ENCODE measurements at regions not wholly inside any gene's neighbourhood (a gene's known extent, or its start where the extent isn't known, plus 50 kb on each side); places are given as distances from the start of the nearest gene placed in this dataset.

GRCh38 chr18:56389190-56389589, 249.2 kb downstream of the TXNL1 start:
- in situ Hi-C loops (cut with HindIII; ENCODE audit: low pct_unique_long_range_greater_than_20kb, low sequenced_read_pairs) = no loop called here
- DNase-seq (ENCODE audit: low read depth, low spot score) (no peak), ATAC-seq (no peak)
- Histone ChIP-seq H3K36me3 (ENCODE audit: control insufficient read depth, insufficient read depth, low read length) (no peaks in the 10 kb centered on the region), H3K4me1 (ENCODE audit: control insufficient read depth, insufficient read depth, low read length) (no peaks in the 10 kb centered on the region), H3K27me3 (ENCODE audit: control insufficient read depth, insufficient read depth, low read length) (no peaks in the 10 kb centered on the region), H3K4me3 (ENCODE audit: low read depth in 2 of 2, low read length in 2 of 2) (no peak overlapping the region), H3K9me3 (ENCODE audit: control insufficient read depth, insufficient read depth, low read depth, low read length) (no peaks in the 10 kb centered on the region), H3K27ac (ENCODE audit: low read length) (no peak overlapping the region)
- BruUV-seq (replicated peaks) = no TSS peak
- TF ChIP-seq REST (IDR thresholded peaks at IDR 0.05; ENCODE audit: insufficient read depth in 1 of 2, low read depth in 2 of 2, low read length in 1 of 2) (no peak), POLR2AphosphoS5 (IDR thresholded peaks at IDR 0.05; ENCODE audit: low read depth, low read length) (no peak), TCF7L2 (IDR thresholded peaks at IDR 0.05; ENCODE audit: low read depth, low read length) (no peak), CTCF (IDR thresholded peaks at IDR 0.05) (no peak), SIN3A (IDR thresholded peaks at IDR 0.05; ENCODE audit: borderline replicate concordance, insufficient read depth, low read depth, low read length) (no peak)
- intact Hi-C loops (cut with micrococcal nuclease; ENCODE audit: unreplicated experiment) = no loop called here
- ChIA-PET POLR2A (no interaction called here), CTCF (no interaction called here)

- intact Hi-C loops (cut with micrococcal nuclease; ENCODE audit: unreplicated experiment) = no loop called here
Measured at GRCh38 chr18:56388571-56388970, 249.8 kb downstream of the TXNL1 start.

More at GRCh38 chr18:56388571-56388970, 249.8 kb downstream of the TXNL1 start:
- Histone ChIP-seq H3K27me3 (ENCODE audit: control insufficient read depth, insufficient read depth, low read length) (no peaks in the 10 kb centered on the region), H3K4me1 (ENCODE audit: control insufficient read depth, insufficient read depth, low read length) (no peaks in the 10 kb centered on the region), H3K27ac (ENCODE audit: low read length) (no peak overlapping the region), H3K4me3 (ENCODE audit: low read depth in 2 of 2, low read length in 2 of 2) (no peak overlapping the region), H3K36me3 (ENCODE audit: control insufficient read depth, insufficient read depth, low read length) (no peaks in the 10 kb centered on the region), H3K9me3 (ENCODE audit: control insufficient read depth, insufficient read depth, low read depth, low read length) (no peaks in the 10 kb centered on the region)
- ATAC-seq = no peak
- TF ChIP-seq REST (IDR thresholded peaks at IDR 0.05; ENCODE audit: insufficient read depth in 1 of 2, low read depth in 2 of 2, low read length in 1 of 2) = no peak
- no peak for TF ChIP-seq TCF7L2 (IDR thresholded peaks at IDR 0.05; ENCODE audit: low read depth, low read length)
- TF ChIP-seq SIN3A (IDR thresholded peaks at IDR 0.05; ENCODE audit: borderline replicate concordance, insufficient read depth, low read depth, low read length) = no peak
- TF ChIP-seq POLR2AphosphoS5 (IDR thresholded peaks at IDR 0.05; ENCODE audit: low read depth, low read length) = no peak
- no peak for TF ChIP-seq CTCF (IDR thresholded peaks at IDR 0.05)
- POLR2A ChIA-PET = no interaction called here
- CTCF ChIA-PET = no interaction called here
- in situ Hi-C loops (cut with HindIII; ENCODE audit: low pct_unique_long_range_greater_than_20kb, low sequenced_read_pairs) = no loop called here
- BruUV-seq (replicated peaks) = no TSS peak
- DNase-seq (ENCODE audit: low read depth, low spot score) = no peak

Measured in Panc1 (cell line).